GM11168 (cell line): ENCODE measurements at regions not wholly inside any gene's neighbourhood (a gene's known extent, or its start where the extent isn't known, plus 50 kb on each side); places are given as distances from the start of the nearest gene placed in this dataset.

Experiments
- in situ Hi-C: fragments of 300-500 bp; cut with MboI; formaldehyde crosslinking; loops from one replicate; pipeline ENCODE4 v1.12.0; 2022; ENCODE audit warnings: low sequenced_read_pairs; ENCODE audit not compliant: unreplicated experiment

- in situ Hi-C loops = no loop called here
These were observed 103.4 kb downstream of the QRFPR start for GRCh38 chr4:121277194-121278105.

GRCh38 chr4:121273191-121273590, 107.6 kb downstream of the QRFPR start:
- in situ Hi-C loops = no loop called here

- in situ Hi-C loops = no loop called here
These were observed 108.3 kb downstream of the QRFPR start for GRCh38 chr4:121272526-121272925.

- in situ Hi-C loops = no loop called here
These were observed 106.3 kb upstream of the TNIP3 start for GRCh38 chr4:121270389-121270788.

- in situ Hi-C loops = no loop called here
These were observed 104.9 kb upstream of the TNIP3 start for GRCh38 chr4:121269001-121269400.

GRCh38 chr4:121266982-121267381, 102.9 kb upstream of the TNIP3 start:
- in situ Hi-C loops = no loop called here

GRCh38 chr4:121256887-121257466, 92.9 kb upstream of the TNIP3 start:
- in situ Hi-C loops = loop anchor here (10.0 kb wide), 1 partner anchor 62 kb away; no protein-coding TSS in a partner anchor

- in situ Hi-C loops = loop anchor here (10.0 kb wide), 1 partner anchor 61 kb away; no protein-coding TSS in a partner anchor
These were observed 92.0 kb upstream of the TNIP3 start for GRCh38 chr4:121255986-121256750.

GRCh38 chr4:121253961-121254360, 89.8 kb upstream of the TNIP3 start:
- in situ Hi-C loops = loop anchor here (10.0 kb wide), 1 partner anchor 59 kb away; no protein-coding TSS in a partner anchor

- in situ Hi-C loops = loop anchor here (10.0 kb wide), 1 partner anchor 58 kb away; no protein-coding TSS in a partner anchor
These were observed 88.2 kb upstream of the TNIP3 start for GRCh38 chr4:121252224-121252806.

GRCh38 chr4:121248747-121249146, 84.6 kb upstream of the TNIP3 start:
- in situ Hi-C loops = no loop called here

GRCh38 chr4:121246698-121247097, 82.6 kb upstream of the TNIP3 start:
- in situ Hi-C loops = no loop called here

GRCh38 chr4:121243485-121243884, 79.4 kb upstream of the TNIP3 start:
- in situ Hi-C loops = no loop called here

- in situ Hi-C loops = no loop called here
These were observed 78.1 kb upstream of the TNIP3 start for GRCh38 chr4:121242188-121242750.

- in situ Hi-C loops = no loop called here
These were observed 75.8 kb upstream of the TNIP3 start for GRCh38 chr4:121239951-121240350.

GRCh38 chr4:121238461-121238860, 74.3 kb upstream of the TNIP3 start:
- in situ Hi-C loops = no loop called here

- in situ Hi-C loops = no loop called here
These were observed 72.9 kb upstream of the TNIP3 start for GRCh38 chr4:121237069-121237399.

- in situ Hi-C loops = no loop called here
These were observed 72.4 kb upstream of the TNIP3 start for GRCh38 chr4:121236353-121237068.

- in situ Hi-C loops = no loop called here
These were observed 69.9 kb upstream of the TNIP3 start for GRCh38 chr4:121233982-121234381.
